Dermis blood vessel endothelial cell (primary cell): ENCODE measurements at regions not wholly inside any gene's neighbourhood (a gene's known extent, or its start where the extent isn't known, plus 50 kb on each side); places are given as distances from the start of the nearest gene placed in this dataset.
"Not testable (repeated sequence)": the region's sequence is repeated elsewhere in the genome, so short reads cannot be mapped to it uniquely, and the experiment has no call there.

ENCODE experiments used
- DNase-seq: peaks from one replicate; pipeline ENCODE4 v3.0.0; 2010

DNA sequence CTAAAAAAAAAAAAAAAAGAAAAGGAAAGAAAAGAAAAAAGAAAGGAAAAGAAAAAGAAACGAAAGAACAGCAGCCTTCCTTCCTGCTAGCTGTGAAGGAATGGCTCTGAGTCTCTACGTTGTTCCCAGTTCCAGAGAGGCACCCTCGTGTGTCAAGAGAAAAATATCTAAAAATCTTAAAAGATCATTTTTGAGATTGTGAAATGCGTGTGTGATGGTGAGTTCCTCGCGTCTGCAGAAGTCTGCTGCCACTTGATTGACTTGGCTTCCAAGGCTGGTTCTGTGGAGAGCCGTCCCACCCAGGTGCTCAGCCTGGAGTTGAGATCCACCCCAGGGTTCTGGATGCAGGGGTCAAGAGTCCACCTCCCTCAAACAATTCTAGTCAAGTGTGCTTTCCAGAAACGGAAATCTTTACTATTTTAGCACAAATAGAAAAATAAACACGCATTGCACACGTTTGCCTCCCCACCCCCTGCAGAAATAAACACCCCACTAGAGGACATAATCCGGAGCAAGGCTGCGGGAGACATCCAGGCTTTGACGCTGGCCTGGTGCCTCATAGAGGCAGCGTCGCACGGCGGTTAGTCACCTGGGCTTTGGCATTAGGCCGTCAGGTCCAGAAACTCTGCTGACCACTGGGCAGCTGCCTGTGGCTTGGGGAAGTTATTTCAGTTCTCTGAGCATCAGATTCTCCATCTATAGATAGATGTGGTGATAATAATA, 265.4 kb downstream of the FAM43A start:
- DNase-seq = no peak

DNA sequence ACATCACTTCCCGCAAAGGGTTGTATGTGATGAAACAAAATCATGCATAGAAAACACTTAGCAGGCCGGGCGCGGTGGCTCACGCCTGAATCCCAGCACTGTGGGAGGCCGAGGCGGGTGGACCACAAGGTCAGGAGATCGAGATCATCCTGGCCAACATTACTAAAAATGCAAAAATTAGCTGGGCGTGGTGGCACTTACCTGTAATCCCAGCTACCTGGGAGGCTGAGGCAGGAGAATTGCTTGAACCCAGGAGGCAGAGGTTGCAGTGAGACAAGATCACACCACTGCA, 265.9 kb downstream of the FAM43A start:
- DNase-seq = not testable (repeated sequence)

DNA sequence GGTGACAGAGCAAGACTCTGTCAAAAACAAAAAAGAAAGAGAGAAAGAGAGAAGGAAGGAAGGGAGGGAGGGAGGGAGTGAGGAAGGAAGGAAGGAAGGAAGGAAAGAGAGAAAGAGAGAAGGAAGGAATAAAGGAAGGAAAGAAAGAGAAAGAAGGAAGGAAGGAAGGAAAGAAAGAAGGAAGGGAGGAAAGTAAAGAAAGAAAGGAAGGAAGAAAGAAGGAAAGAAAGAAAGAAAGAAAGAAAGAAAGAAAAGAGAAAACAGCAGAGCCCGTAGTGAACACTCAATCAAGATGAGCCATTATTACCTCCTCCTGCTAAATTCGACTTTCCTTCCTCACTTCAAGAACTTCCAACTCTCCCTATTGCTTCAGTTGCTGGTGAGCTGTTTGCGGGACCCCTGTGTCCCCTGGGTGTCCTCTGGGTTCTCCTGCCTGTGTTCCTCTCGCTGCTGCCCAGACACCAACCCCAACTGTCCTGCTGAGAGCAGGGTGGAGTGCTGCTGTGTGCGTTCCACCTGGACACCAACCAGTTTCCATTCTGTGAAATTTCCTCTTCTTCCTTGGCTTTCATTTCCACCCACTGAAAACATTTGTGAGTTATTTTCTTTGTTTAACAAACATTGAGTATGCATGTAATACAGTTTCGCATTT, 266.4 kb downstream of the FAM43A start:
- no peak for DNase-seq

GRCh38 chr3:194952841-194953241, 267.2 kb downstream of the FAM43A start:
- DNase-seq = peak; percentile 65

DNA sequence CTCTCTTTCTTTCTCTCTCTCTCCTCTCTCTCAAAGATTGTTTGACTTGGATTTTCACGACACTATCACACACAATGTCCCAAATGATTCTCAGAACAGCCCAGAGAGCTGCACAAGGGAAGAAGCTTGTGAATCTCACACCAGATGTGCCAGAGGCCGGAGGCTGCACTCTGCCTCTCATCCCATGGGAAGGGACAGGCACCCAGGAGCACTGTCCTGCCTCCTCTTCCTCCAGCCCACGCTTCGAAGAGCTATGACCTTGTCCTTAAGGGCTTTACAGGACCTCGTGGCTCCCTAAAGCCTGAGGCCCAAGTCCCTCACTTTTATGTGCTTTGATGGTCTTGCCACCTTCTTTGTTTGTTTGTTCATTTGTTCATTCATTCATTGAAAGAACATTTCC, 267.6 kb downstream of the FAM43A start:
- no peak for DNase-seq

DNA sequence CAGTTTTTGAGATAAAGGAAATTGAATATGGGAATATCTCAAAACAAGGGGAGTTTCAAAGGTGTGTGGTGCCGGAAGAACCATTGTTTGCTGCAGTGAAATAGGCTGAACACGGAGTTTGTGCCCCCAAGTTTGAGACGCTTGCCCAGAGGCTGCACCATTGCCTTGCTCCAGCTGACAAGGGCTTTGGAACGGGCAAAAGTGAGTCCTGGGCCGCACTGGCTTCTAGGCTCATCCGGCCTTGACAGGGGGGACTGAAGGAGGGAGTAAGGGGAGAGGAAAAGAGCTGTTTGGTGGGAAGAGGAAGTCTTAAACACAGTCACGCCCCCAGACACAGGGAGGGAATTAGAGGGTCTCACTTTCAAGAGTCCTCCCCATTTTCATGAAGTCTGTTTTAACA, 269.9 kb downstream of the FAM43A start:
- DNase-seq = no peak

GRCh38 chr3:194955979-194956696, 270.5 kb downstream of the FAM43A start:
- DNase-seq = no peak

DNA sequence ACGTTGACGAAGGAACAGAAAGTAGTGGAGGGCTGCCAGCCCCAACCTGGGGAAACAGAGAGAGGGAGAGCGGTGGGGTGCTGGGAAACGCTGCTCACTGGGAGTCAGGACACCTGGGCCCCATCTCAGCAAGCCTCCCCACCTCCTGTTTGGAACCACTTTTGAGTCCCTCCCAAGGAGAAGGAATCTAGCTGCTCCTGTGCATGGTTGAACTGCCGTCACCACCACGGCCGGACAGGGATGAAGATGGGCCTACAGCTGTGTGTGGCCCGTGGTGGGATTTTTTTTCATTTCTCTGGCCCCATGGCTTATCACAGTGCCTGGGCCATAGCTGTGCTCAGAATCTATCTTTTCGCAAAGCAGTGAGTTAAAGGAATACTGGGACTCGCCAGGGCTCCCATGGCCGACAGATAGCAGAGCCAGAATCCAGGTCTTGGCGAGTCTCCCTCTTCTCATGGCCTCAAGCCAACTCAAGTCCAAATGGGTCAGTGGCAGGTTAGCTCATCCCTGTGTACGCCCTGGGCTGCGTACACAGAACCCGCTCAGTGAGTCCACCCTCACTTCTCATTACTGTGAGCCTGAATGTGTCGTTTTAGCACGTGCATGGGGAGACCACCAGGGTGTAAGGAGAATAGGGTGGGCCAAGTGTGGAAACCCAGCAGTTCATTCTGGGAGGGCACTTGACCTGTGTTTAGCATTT, 271.2 kb downstream of the FAM43A start:
- DNase-seq = no peak

DNA sequence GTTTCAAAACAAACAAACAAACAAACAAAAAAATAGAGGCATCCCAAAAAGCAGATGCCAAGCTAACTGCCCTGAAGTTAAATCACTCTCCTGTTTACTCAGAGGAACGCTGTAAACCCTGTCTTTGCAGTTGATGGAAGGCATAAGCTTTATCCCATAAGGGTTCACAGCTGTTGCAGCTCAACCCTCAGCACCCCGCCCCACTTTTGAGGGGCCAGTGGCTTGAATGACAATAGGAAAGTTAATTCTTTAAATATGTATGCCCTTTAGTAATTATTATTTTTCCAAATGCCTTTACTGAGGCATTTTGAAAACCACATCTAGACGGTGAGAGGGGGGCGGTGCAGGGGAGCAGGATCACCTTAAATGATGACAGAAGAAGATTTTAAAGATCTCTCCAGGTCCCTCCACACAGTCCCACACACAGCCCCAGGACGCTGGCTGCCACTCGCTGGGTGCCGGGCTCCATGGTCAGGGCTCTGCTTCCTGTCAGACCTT, 272.1 kb downstream of the FAM43A start:
- DNase-seq = no peak

DNA sequence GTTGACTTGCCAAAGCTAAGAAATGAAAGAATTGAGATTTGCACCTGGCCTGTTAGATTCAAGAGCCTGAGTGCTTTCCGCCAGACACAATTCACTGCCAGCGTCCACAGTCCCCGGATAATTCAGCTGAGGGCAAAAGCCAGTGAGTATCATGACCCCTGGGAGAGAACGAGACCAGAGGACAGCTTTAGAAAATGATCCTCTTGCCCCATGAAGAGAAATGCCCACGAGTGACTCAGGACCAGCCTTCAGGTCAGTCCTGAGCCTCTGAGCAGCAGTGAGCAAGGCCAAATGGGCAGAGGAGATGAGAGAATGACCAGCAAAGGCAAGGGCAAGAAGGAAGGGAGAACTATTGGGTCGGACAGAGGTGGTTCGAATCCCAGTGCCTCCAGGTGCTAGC, 273.5 kb downstream of the FAM43A start:
- DNase-seq = no peak

DNA sequence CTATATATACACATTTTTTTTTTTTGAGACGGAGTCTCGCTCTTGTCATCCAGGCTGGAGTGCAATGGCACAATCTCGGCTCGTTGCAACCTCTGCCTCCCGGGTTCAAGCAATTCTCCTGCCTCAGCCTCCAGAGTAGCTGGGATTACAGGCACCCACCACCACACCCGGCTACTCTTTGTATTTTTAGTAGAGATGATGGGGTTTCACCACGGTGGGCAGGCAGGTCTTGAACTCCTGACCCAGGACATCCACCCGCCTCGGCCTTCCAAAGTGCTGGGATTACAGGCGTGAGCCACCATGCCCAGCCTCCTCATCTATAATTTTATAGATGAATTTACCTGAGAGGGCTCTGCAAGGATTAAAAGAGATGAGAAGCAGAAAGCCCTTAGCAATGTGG, 274.0 kb downstream of the FAM43A start:
- not testable (repeated sequence) for DNase-seq

DNA sequence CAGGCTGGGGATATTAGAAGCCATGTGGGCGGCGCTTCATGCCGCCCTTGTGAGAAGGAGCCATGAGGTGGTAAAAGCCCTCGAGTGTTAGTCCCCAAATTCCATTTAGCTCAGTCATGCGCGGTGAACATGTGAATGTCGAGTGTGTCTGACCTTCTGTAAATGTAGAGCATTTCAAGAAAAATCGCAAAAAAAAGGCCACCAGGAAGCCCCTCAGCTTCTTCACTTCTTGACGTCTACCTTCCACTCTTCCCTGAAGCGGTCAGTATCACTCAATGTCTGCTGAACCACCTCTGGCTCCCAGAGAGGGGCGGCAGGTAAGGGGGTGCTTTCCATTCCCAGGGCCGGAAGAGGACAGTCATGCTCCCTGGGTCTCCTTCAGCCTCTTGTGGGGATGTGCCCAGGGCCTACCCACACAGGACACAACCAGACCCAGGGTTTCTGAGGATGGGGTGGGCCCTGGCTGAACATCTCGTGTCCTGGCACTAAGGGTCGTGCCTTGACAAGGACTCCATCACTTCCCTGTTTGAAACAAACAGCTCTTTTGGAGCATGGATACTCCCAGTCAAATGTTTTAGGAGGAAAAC, 274.9 kb downstream of the FAM43A start:
- no peak for DNase-seq

- no peak for DNase-seq
Observed at GRCh38 chr3:194961149-194961548, 275.5 kb downstream of the FAM43A start.

DNA sequence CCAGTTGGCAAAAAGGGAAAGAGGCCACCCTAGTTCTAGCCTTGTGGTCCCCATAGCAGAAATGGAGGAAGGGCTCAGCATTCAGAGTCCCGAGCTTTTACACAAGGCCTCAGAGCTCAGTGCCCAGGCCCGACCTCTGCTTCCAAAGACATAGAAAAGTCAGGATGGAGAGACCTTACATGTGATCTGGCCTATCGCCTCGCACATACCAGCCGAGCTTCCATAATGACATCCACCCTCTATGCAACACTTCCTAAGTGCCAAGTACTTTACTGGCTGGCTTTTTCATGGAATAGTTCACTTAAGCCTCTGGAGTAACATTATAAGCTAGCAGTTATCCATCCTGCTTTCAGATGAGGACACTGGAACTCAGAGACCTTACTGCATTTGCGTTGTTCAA, 275.9 kb downstream of the FAM43A start:
- no peak for DNase-seq

DNA sequence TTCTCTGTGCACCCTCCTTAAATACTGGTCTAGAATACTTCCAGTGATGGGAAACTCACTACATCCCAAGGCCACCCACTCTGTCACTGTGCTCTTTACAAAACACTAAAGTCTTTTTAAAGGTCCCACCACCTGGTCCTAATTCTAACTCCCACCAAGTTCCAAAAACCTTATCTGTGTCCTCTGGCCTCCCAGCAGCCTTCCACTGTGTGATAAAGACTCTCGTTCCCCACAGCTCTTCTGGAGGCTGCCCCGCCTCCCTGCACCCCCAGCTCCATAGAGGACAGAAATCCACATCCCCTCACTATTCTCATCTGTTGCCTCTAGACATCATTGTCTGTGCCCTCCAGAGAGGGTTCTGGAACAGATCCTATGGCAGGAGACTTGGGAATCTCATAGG, 276.4 kb downstream of the FAM43A start:
- DNase-seq = no peak

GRCh38 chr3:194964809-194965208, 279.1 kb downstream of the FAM43A start:
- peak; percentile 13 for DNase-seq

GRCh38 chr3:194967151-194968117, 281.8 kb downstream of the FAM43A start:
- peak; percentile 69 for DNase-seq

DNA sequence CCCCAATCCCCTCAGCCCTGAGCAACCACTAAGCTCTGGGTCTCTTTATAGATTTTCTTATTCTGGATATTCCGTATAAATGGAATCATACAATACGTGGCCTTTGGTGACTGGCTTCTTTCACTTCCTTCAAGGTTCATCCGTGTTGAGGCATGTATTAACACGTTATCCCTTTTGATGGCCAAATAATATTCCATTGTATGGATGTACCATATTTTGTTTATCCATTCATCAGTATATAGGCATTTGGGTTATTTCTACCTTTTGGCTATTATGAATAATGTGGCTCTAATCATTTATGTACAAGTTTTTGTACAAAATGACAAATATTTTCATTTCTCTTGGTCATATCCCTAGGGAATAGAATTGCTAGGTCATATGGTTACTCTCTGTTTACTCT, 284.4 kb downstream of the FAM43A start:
- DNase-seq = no peak

GRCh38 chr3:194971009-194971408, 285.3 kb downstream of the FAM43A start:
- no peak for DNase-seq

DNA sequence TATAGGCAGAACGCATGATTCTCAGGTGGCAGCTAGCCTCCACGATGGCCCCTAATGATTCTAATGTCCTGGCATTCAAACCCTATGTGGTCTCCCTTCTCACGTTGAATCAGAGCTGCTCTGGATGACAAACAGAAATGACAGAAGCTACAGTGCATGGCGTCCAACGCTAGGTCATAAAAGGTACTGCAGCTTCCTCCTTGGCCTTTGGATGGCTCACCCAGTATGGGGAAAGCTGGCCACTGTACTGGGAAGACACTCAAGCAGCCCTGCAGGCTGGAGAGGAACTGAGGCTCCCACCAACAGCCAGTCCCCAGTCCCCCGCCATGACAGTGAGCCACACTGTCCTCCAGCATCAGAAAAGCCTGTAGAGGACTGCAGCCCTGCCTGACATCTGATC, 286.3 kb downstream of the FAM43A start:
- DNase-seq = no peak

GRCh38 chr3:194972641-194973040, 287.0 kb downstream of the FAM43A start:
- DNase-seq = no peak
